Erythroblast (primary cell): ENCODE measurements at regions not wholly inside any gene's neighbourhood (a gene's known extent, or its start where the extent isn't known, plus 50 kb on each side); places are given as distances from the start of the nearest gene placed in this dataset.

ENCODE experiments used
- GATA1 ChIP-seq: IDR thresholded peaks from 2 replicates; pipeline ENCODE4 v1.6.1; 2011; ENCODE audit warnings: low read depth, mild to moderate bottlenecking, control low read depth, low read length, moderate library complexity
- POLR2A ChIP-seq: IDR thresholded peaks from 2 replicates; pipeline ENCODE4 v1.6.1; 2011; ENCODE audit warnings: mild to moderate bottlenecking, low read length

GRCh38 chr2:188076149-188077056 lies 215.3 kb upstream of the GULP1 start:
- no peak for TF ChIP-seq POLR2A
- TF ChIP-seq GATA1, result no peak
